Neutrophil (primary cell): ENCODE measurements at regions not wholly inside any gene's neighbourhood (a gene's known extent, or its start where the extent isn't known, plus 50 kb on each side); places are given as distances from the start of the nearest gene placed in this dataset.

ENCODE experiments used
- H3K27ac ChIP-seq: fragments of 200-600 bp; sonication (generic); 2 replicates; pipeline ENCODE4 v1.5.1; 2016; ENCODE audit warnings: mild to moderate bottlenecking, moderate library complexity
- H3K27me3 ChIP-seq: fragments of 200-600 bp; sonication (generic); 2 replicates; pipeline ENCODE4 v1.6.0; 2016; ENCODE audit warnings: mild to moderate bottlenecking
- H3K36me3 ChIP-seq: fragments of 200-600 bp; sonication (generic); 2 replicates; pipeline ENCODE4 v1.5.1; 2017
- H3K4me1 ChIP-seq, 2 experiments: fragments of 200-600 bp in 1 of 2; sonication (generic) in 1 of 2; 1 replicate in 1 of 2; 2 replicates in 1 of 2; pipeline versions ENCODE4 v1.5.1 to v1.6.1; 2013 to 2016; ENCODE audit warnings: low read depth in 1 of 2, low read length in 1 of 2, mild to moderate bottlenecking in 1 of 2, moderate library complexity in 1 of 2; ENCODE audit not compliant: control insufficient read depth in 1 of 2, insufficient read depth in 1 of 2
- H3K4me3 ChIP-seq, 2 experiments: fragments of 200-600 bp in 1 of 2; sonication (generic) in 1 of 2; 1 replicate in 1 of 2; 2 replicates in 1 of 2; pipeline ENCODE4 v1.5.1; 2013 to 2016; ENCODE audit warnings: low read depth in 1 of 2, low read length in 1 of 2, mild to moderate bottlenecking in 1 of 2, moderate library complexity in 1 of 2
- H3K9me3 ChIP-seq: fragments of 200-600 bp; sonication (generic); 2 replicates; pipeline ENCODE4 v1.5.1; 2016
- CTCF ChIP-seq: fragments of 200-600 bp; sonication (generic); IDR thresholded peaks from 2 replicates; pipeline ENCODE4 v1.5.1; 2016; ENCODE audit warnings: antibody characterized with exemption

GRCh38 chr2:2623939-2624338 is 292.9 kb upstream of the MYT1L start:
- no peaks in the 10 kb centered on the region for H3K36me3 ChIP-seq
- TF ChIP-seq CTCF = no peak

GRCh38 chr2:2621855-2622254 is 290.8 kb upstream of the MYT1L start:
- Histone ChIP-seq H3K9me3 (no peaks in the 10 kb centered on the region), H3K4me3 (no peak overlapping the region), H3K27me3 (peaks cover 4% of the 10 kb centered on the region), H3K36me3 (no peaks in the 10 kb centered on the region), H3K4me1 (no peaks in the 10 kb centered on the region), H3K27ac (no peak overlapping the region)
- TF ChIP-seq CTCF = no peak

More at GRCh38 chr2:2623939-2624338, 292.9 kb upstream of the MYT1L start:
- Histone ChIP-seq H3K4me1 (no peaks in the 10 kb centered on the region), H3K27ac (no peak overlapping the region), H3K4me3 (no peak overlapping the region), H3K9me3 (no peaks in the 10 kb centered on the region), H3K27me3 (peaks cover 4% of the 10 kb centered on the region)

GRCh38 chr2:2620604-2621003 is 289.5 kb upstream of the MYT1L start:
- Histone ChIP-seq H3K9me3 (no peaks in the 10 kb centered on the region), H3K4me1 (no peaks in the 10 kb centered on the region), H3K27me3 (peaks cover 4% of the 10 kb centered on the region), H3K27ac (no peak overlapping the region), H3K4me3 (no peak overlapping the region), H3K36me3 (no peaks in the 10 kb centered on the region)
- TF ChIP-seq CTCF = no peak

GRCh38 chr2:2619995-2620394 is 288.9 kb upstream of the MYT1L start:
- Histone ChIP-seq H3K36me3 (no peaks in the 10 kb centered on the region), H3K4me1 (no peaks in the 10 kb centered on the region), H3K9me3 (no peaks in the 10 kb centered on the region), H3K27ac (no peak overlapping the region), H3K4me3 (no peak overlapping the region), H3K27me3 (peaks cover 4% of the 10 kb centered on the region)
- TF ChIP-seq CTCF = no peak

GRCh38 chr2:2614452-2614851 is 283.4 kb upstream of the MYT1L start:
- Histone ChIP-seq H3K36me3 (no peaks in the 10 kb centered on the region), H3K4me1 (peaks cover 0 to 4% of the 10 kb centered on the region in 2 experiments), H3K9me3 (no peaks in the 10 kb centered on the region), H3K4me3 (no peak overlapping the region), H3K27me3 (peaks cover 11% of the 10 kb centered on the region), H3K27ac (no peak overlapping the region)
- no peak for TF ChIP-seq CTCF
